WTC11 (cell line): ENCODE measurements at regions not wholly inside any gene's neighbourhood (a gene's known extent, or its start where the extent isn't known, plus 50 kb on each side); places are given as distances from the start of the nearest gene placed in this dataset.

ENCODE experiments used
- ATAC-seq: fragments of 200-7000 bp; cut with Tn5 transposase; 2 replicates; pipeline ENCODE4 v1.10.0; 2021; ENCODE audit warnings: mild to moderate bottlenecking, moderate library complexity
- CTCF ChIA-PET: fragments of 300-600 bp; sonication (Branson Sonifier 250); formaldehyde crosslinking; loops from one replicate; lab custom pipeline; 2021; ENCODE audit warnings: antibody characterized with exemption; lab: Charles Lee
- POLR2A ChIA-PET: fragments of 350-600 bp; sonication (Branson Sonifier 250); formaldehyde crosslinking; loops from one replicate; lab custom pipeline; 2021; ENCODE audit warnings: antibody characterized with exemption; lab: Charles Lee
- DNase-seq: peaks from one replicate; pipeline ENCODE4 v3.0.0; 2021; ENCODE audit warnings: low spot score
- H3K27ac Mint-ChIP-seq: 2 replicates; pipeline ENCODE4 v1.8.0; 2021; ENCODE audit warnings: mixed read lengths
- H3K27me3 Mint-ChIP-seq: 2 replicates; pipeline ENCODE4 v1.8.0; 2021; ENCODE audit warnings: low read depth, mild to moderate bottlenecking, moderate library complexity, mixed read lengths
- H3K36me3 Mint-ChIP-seq: 2 replicates; pipeline ENCODE4 v1.8.0; 2021; ENCODE audit warnings: mixed read lengths
- H3K4me1 Mint-ChIP-seq: 2 replicates; pipeline ENCODE4 v1.8.0; 2022; ENCODE audit warnings: mixed read lengths
- H3K4me3 Mint-ChIP-seq: 2 replicates; pipeline ENCODE4 v1.8.0; 2021; ENCODE audit warnings: mild to moderate bottlenecking, moderate library complexity, mixed read lengths
- H3K9me3 Mint-ChIP-seq: 2 replicates; pipeline ENCODE4 v1.8.0; 2021; ENCODE audit warnings: mixed read lengths
- ARID4B ChIP-seq: sonication (generic); formaldehyde crosslinking; IDR thresholded peaks from 2 replicates; pipeline ENCODE4 v1.8.0; 2023; ENCODE audit warnings: missing genetic modification reagents, mild to moderate bottlenecking, borderline replicate concordance
- ATF2 ChIP-seq: sonication (generic); formaldehyde crosslinking; IDR thresholded peaks from 2 replicates; pipeline ENCODE4 v1.8.1; 2022; ENCODE audit warnings: low read depth, missing genetic modification reagents, borderline replicate concordance
- IRF2 ChIP-seq: sonication (generic); formaldehyde crosslinking; IDR thresholded peaks from 2 replicates; pipeline ENCODE4 v1.8.0; 2022; ENCODE audit warnings: low read depth, missing genetic modification reagents, borderline replicate concordance
- KAT7 ChIP-seq: sonication (generic); formaldehyde crosslinking; IDR thresholded peaks from 2 replicates; pipeline ENCODE4 v1.8.1; 2023; ENCODE audit warnings: missing genetic modification reagents, mild to moderate bottlenecking, borderline replicate concordance
- SOX15 ChIP-seq: fragments of 250-450 bp; sonication (Bioruptor Pico); IDR thresholded peaks from 2 replicates; pipeline ENCODE4 v1.9.0; 2021; ENCODE audit warnings: mild to moderate bottlenecking
- TEAD1 ChIP-seq: sonication (generic); formaldehyde crosslinking; IDR thresholded peaks from 2 replicates; pipeline ENCODE4 v1.8.0; 2022; ENCODE audit warnings: mild to moderate bottlenecking, missing genetic modification reagents
- TEAD4 ChIP-seq: sonication (generic); formaldehyde crosslinking; IDR thresholded peaks from 2 replicates; pipeline ENCODE4 v1.8.0; 2022; ENCODE audit warnings: mild to moderate bottlenecking, missing genetic modification reagents
- ZBTB21 ChIP-seq: sonication (generic); formaldehyde crosslinking; IDR thresholded peaks from 2 replicates; pipeline ENCODE4 v1.8.1; 2023; ENCODE audit warnings: mild to moderate bottlenecking, missing genetic modification reagents, borderline replicate concordance
- ZNF396 ChIP-seq: fragments of 250-450 bp; sonication (Bioruptor Pico); IDR thresholded peaks from 2 replicates; pipeline ENCODE4 v1.8.0; 2021; ENCODE audit warnings: mild to moderate bottlenecking, moderate library complexity, borderline replicate concordance
- ZNF423 ChIP-seq: fragments of 250-450 bp; sonication (Bioruptor Pico); IDR thresholded peaks from 2 replicates; pipeline ENCODE4 v2.1.2; 2022; ENCODE audit warnings: mild to moderate bottlenecking, moderate library complexity
- ZNF671 ChIP-seq: fragments of 250-450 bp; sonication (Bioruptor Pico); IDR thresholded peaks from 2 replicates; pipeline ENCODE4 v1.8.0; 2021; ENCODE audit warnings: mild to moderate bottlenecking
- TF ChIP-seq, protein P1 (sequence below): sonication (generic); formaldehyde crosslinking; IDR thresholded peaks from 2 replicates; pipeline ENCODE4 v1.8.1; 2023; ENCODE audit warnings: mild to moderate bottlenecking, missing genetic modification reagents
- TF ChIP-seq, protein P2 (sequence below): sonication (generic); formaldehyde crosslinking; IDR thresholded peaks from 2 replicates; pipeline ENCODE4 v1.8.1; 2023; ENCODE audit warnings: mild to moderate bottlenecking, missing genetic modification reagents
- TF ChIP-seq, protein P3 (sequence below): sonication (generic); formaldehyde crosslinking; IDR thresholded peaks from 2 replicates; pipeline ENCODE4 v1.8.0; 2023; ENCODE audit warnings: mild to moderate bottlenecking, missing genetic modification reagents
- TF ChIP-seq, protein P4 (sequence below): sonication (generic); formaldehyde crosslinking; IDR thresholded peaks from 2 replicates; pipeline ENCODE4 v1.8.0; 2023; ENCODE audit warnings: missing genetic modification reagents
- TF ChIP-seq, protein P5 (sequence below): fragments of 250-450 bp; sonication (Bioruptor Pico); IDR thresholded peaks from 2 replicates; pipeline ENCODE4 v2.1.2; 2022; ENCODE audit warnings: mild to moderate bottlenecking, moderate library complexity

GRCh38 chr13:68551701-68552522, 1321.8 kb upstream of the PCDH9 start:
- POLR2A ChIA-PET: no interaction called here
- no peak for ATAC-seq

DNA sequence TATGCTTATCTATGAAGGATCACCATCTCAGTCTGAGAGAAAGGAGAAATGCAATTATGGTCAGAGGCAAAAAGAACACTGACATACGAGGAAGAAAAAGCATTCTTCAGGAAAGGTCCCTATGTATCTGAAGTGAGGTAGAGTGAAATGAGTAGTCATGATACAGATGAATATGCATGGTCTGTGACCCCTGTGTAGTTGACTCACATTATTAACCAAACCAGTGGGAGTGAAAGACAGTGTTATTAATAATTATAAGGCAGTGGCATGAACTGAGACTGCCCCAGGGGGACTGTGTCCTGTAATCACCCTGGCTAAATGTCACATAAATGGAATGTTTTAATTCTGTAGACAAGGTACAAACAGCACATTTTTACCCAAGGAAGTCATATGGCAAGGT, 1320.2 kb upstream of the PCDH9 start:
- Mint-ChIP-seq H3K36me3 (no peaks in the 10 kb centered on the region), H3K9me3 (no peaks in the 10 kb centered on the region), H3K27me3 (no peaks in the 10 kb centered on the region), H3K4me3 (no peak overlapping the region), H3K27ac (no peak overlapping the region), H3K4me1 (no peaks in the 10 kb centered on the region)
- ATAC-seq: no peak
- no peak for DNase-seq
- no peak for TF ChIP-seq KAT7
- POLR2A ChIA-PET: no interaction called here
- CTCF ChIA-PET: no interaction called here

More at GRCh38 chr13:68551701-68552522, 1321.8 kb upstream of the PCDH9 start:
- Mint-ChIP-seq H3K36me3 (no peaks in the 10 kb centered on the region), H3K9me3 (no peaks in the 10 kb centered on the region), H3K27ac (no peak overlapping the region), H3K4me1 (no peaks in the 10 kb centered on the region), H3K4me3 (no peak overlapping the region), H3K27me3 (no peaks in the 10 kb centered on the region)
- CTCF ChIA-PET: no interaction called here
- no peak for DNase-seq
- TF ChIP-seq, protein P1, sequence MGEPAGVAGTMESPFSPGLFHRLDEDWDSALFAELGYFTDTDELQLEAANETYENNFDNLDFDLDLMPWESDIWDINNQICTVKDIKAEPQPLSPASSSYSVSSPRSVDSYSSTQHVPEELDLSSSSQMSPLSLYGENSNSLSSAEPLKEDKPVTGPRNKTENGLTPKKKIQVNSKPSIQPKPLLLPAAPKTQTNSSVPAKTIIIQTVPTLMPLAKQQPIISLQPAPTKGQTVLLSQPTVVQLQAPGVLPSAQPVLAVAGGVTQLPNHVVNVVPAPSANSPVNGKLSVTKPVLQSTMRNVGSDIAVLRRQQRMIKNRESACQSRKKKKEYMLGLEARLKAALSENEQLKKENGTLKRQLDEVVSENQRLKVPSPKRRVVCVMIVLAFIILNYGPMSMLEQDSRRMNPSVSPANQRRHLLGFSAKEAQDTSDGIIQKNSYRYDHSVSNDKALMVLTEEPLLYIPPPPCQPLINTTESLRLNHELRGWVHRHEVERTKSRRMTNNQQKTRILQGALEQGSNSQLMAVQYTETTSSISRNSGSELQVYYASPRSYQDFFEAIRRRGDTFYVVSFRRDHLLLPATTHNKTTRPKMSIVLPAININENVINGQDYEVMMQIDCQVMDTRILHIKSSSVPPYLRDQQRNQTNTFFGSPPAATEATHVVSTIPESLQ (CRISPR knock-in tag): no peak
- no peak for TF ChIP-seq IRF2

- no peak overlapping the region for H3K4me3 Mint-ChIP-seq
- no peaks in the 10 kb centered on the region for H3K36me3 Mint-ChIP-seq
- no peaks in the 10 kb centered on the region for H3K9me3 Mint-ChIP-seq
- ATAC-seq: no peak
- H3K27ac Mint-ChIP-seq: no peak overlapping the region
- no peaks in the 10 kb centered on the region; the same call in 1 of the 2 replicates for H3K4me1 Mint-ChIP-seq
- H3K27me3 Mint-ChIP-seq: no peaks in the 10 kb centered on the region
- no peak for DNase-seq
- POLR2A ChIA-PET: no interaction called here
- CTCF ChIA-PET: no interaction called here
- TF ChIP-seq, protein P2, sequence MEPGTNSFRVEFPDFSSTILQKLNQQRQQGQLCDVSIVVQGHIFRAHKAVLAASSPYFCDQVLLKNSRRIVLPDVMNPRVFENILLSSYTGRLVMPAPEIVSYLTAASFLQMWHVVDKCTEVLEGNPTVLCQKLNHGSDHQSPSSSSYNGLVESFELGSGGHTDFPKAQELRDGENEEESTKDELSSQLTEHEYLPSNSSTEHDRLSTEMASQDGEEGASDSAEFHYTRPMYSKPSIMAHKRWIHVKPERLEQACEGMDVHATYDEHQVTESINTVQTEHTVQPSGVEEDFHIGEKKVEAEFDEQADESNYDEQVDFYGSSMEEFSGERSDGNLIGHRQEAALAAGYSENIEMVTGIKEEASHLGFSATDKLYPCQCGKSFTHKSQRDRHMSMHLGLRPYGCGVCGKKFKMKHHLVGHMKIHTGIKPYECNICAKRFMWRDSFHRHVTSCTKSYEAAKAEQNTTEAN (CRISPR knock-in tag): no peak
- no peak for TF ChIP-seq ZNF396 (CRISPR knock-in tag)
- TF ChIP-seq TEAD1 (CRISPR knock-in tag): no peak
- TF ChIP-seq ATF2 (CRISPR knock-in tag): no peak
- no peak for TF ChIP-seq ZNF671
- TF ChIP-seq, protein P3, sequence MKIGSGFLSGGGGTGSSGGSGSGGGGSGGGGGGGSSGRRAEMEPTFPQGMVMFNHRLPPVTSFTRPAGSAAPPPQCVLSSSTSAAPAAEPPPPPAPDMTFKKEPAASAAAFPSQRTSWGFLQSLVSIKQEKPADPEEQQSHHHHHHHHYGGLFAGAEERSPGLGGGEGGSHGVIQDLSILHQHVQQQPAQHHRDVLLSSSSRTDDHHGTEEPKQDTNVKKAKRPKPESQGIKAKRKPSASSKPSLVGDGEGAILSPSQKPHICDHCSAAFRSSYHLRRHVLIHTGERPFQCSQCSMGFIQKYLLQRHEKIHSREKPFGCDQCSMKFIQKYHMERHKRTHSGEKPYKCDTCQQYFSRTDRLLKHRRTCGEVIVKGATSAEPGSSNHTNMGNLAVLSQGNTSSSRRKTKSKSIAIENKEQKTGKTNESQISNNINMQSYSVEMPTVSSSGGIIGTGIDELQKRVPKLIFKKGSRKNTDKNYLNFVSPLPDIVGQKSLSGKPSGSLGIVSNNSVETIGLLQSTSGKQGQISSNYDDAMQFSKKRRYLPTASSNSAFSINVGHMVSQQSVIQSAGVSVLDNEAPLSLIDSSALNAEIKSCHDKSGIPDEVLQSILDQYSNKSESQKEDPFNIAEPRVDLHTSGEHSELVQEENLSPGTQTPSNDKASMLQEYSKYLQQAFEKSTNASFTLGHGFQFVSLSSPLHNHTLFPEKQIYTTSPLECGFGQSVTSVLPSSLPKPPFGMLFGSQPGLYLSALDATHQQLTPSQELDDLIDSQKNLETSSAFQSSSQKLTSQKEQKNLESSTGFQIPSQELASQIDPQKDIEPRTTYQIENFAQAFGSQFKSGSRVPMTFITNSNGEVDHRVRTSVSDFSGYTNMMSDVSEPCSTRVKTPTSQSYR (CRISPR knock-in tag): no peak
- TF ChIP-seq ARID4B (CRISPR knock-in tag): no peak
- no peak for TF ChIP-seq ZBTB21 (CRISPR knock-in tag)
- TF ChIP-seq ZNF423 (CRISPR knock-in tag): no peak
- no peak for TF ChIP-seq TEAD4 (CRISPR knock-in tag)
- TF ChIP-seq, protein P4, sequence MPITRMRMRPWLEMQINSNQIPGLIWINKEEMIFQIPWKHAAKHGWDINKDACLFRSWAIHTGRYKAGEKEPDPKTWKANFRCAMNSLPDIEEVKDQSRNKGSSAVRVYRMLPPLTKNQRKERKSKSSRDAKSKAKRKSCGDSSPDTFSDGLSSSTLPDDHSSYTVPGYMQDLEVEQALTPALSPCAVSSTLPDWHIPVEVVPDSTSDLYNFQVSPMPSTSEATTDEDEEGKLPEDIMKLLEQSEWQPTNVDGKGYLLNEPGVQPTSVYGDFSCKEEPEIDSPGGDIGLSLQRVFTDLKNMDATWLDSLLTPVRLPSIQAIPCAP (CRISPR knock-in tag): no peak
- TF ChIP-seq SOX15 (CRISPR knock-in tag): no peak
- TF ChIP-seq, protein P5, sequence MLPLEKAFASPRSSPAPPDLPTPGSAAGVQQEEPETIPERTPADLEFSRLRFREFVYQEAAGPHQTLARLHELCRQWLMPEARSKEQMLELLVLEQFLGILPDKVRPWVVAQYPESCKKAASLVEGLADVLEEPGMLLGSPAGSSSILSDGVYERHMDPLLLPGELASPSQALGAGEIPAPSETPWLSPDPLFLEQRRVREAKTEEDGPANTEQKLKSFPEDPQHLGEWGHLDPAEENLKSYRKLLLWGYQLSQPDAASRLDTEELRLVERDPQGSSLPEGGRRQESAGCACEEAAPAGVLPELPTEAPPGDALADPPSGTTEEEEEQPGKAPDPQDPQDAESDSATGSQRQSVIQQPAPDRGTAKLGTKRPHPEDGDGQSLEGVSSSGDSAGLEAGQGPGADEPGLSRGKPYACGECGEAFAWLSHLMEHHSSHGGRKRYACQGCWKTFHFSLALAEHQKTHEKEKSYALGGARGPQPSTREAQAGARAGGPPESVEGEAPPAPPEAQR (CRISPR knock-in tag): no peak
Observed at GRCh38 chr13:68540244-68540643, 1310.1 kb upstream of the PCDH9 start.
